OCI-LY1 (cell line): ENCODE measurements at regions not wholly inside any gene's neighbourhood (a gene's known extent, or its start where the extent isn't known, plus 50 kb on each side); places are given as distances from the start of the nearest gene placed in this dataset.

Source experiments
- CTCF ChIP-seq: fragments of 200-600 bp; sonication (generic), shearing (Covaris generic); IDR thresholded peaks from 2 replicates; pipeline ENCODE4 v1.5.1; 2017; ENCODE audit warnings: mild to moderate bottlenecking, antibody characterized with exemption, low read length, moderate library complexity, mixed read lengths
- EZH2 ChIP-seq: fragments of 200-600 bp; sonication (generic), shearing (Covaris generic); IDR thresholded peaks from 2 replicates; pipeline ENCODE4 v1.8.0; 2017; ENCODE audit warnings: borderline replicate concordance, mixed run types, mild to moderate bottlenecking, antibody characterized with exemption, low read length, moderate library complexity, mixed read lengths

- TF ChIP-seq CTCF, result no peak
- no peak for TF ChIP-seq EZH2
Measured at GRCh38 chr7:7002418-7003062, 176.5 kb upstream of the CCZ1B start.
